HG03432 (cell line): ENCODE measurements at regions not wholly inside any gene's neighbourhood (a gene's known extent, or its start where the extent isn't known, plus 50 kb on each side); places are given as distances from the start of the nearest gene placed in this dataset.
A peak's percentile ranks its signal among the peaks of the same experiment; 100 is the strongest.
"Not testable (repeated sequence)": the region's sequence is repeated elsewhere in the genome, so short reads cannot be mapped to it uniquely, and the experiment has no call there.

Experiments used
- ATAC-seq: cut with Tn5 transposase; IDR thresholded peaks from one replicate; pipeline ENCODE4 v1.9.1; 2021; ENCODE audit warnings: mild to moderate bottlenecking, moderate library complexity; ENCODE audit not compliant: unreplicated experiment

DNA sequence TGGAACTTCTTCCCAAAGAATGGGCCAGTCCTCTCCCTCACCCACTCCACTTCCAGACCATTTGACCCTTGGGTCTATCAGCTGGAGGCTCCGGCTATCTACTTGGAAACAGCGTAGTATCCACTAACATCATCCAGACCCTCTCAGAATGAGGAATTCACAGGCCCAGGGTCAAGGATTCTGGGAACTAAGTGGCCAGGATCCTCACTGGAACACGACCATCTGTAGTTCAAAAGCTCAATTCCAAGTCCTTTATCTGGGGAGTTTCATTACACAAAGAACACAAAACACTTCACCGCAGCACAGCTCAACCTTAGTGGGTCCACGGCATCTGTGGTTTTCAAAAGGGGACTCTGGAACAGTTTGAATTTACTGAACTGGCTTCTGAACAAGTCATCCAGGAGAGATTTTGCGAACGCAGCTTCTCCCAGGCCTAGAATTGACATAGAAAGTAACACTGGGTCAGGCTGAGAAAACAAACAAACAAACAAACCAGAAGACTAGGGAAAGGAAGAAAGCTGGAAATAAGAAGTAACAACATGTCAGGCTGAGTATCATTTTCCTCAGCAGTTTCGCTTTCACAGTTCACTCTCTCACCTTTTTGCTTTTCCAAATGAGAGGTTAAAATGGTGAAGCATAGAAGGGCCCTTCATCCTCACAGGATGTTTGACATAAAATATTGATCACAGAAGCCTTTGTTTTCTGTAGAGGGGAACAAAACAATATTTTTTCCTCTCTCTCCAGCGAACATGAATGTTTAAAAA is 57.6 kb upstream of the USP6NL start:
- no peak for ATAC-seq

DNA sequence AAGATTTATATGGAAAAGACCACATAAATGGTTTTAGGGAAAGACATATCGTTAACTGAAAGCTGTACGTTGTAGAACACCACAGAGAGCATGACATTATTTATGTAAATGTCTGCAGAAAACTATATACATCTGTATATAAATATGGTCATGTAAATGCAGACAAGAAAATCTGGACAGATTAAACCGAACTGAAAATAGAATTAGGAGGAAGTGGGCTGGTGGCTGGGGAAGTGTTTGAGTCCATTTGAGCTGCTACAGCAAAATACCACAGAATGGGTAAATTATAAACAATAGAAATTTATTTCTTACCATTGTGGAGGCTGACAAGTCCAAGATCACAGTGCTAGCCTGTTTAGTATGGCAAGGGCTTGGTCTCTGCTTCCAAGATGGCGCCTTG is 56.3 kb upstream of the USP6NL start:
- no peak for ATAC-seq

DNA sequence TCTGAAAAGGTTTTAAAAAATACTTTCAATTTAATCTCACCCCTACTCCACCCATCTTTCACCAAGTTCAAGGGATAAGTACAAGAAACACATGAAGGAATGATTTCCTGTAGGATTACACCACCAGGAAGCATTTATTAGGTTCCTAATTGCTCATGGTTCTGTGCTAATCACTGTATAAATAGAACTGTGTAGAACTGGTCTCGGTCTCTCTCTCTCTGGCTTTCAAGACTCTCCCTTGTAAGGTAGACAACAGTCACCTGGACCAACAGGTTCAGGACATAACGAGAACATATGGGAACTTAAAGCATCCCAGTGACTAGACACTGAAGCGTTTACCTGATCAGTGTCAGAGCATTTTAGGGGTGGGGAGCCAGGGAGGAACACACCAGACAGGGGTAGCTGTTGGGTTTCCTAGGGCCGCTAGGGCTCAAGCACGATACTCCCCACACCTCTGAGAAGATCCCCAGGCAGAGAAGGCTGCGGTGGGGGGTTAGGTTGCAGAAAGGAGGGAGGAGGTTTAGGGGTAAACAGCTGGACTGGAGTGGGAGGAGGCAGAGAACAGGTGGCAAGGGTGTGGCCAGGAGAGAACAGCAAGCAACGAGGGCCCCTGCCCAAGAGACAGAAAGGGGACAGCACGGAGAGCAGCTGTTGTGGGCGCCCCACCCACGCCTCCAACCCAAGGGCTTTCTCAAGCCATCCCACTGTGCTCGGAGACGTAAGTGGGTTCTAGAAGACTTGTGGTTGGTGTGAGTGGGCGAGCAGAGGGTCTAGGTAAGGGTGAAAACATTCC is 52.5 kb upstream of the USP6NL start:
- peak; percentile 89 for ATAC-seq

- ATAC-seq: not testable (repeated sequence)
Observed at GRCh38 chr10:11663126-11663515, 51.7 kb upstream of the USP6NL start.

DNA sequence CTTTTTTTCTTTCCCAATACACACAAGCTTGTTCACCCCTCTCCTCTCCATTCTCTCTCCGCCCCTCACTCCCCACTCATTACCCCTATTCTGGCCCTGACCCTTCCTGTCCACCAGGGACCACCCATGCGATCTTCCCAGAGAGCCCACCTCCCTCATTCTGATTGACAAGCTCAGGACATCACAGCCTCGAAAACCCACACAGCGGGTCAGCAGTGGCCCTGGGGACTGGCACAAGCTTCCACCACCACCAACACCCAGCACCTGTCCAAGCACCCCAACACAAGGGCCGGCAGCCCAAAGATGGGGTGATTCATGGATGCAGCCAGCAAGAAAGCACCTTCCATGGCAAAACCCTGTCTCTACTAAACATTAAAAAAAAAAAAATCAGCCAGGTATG is 50.0 kb upstream of the USP6NL start:
- no peak for ATAC-seq
